HG03025 (cell line): ENCODE measurements at regions not wholly inside any gene's neighbourhood (a gene's known extent, or its start where the extent isn't known, plus 50 kb on each side); places are given as distances from the start of the nearest gene placed in this dataset.

Experiments
- ATAC-seq: cut with Tn5 transposase; IDR thresholded peaks from one replicate; pipeline ENCODE4 v1.9.1; 2021; ENCODE audit warnings: mild to moderate bottlenecking, moderate library complexity; ENCODE audit not compliant: unreplicated experiment, low FRiP score

DNA sequence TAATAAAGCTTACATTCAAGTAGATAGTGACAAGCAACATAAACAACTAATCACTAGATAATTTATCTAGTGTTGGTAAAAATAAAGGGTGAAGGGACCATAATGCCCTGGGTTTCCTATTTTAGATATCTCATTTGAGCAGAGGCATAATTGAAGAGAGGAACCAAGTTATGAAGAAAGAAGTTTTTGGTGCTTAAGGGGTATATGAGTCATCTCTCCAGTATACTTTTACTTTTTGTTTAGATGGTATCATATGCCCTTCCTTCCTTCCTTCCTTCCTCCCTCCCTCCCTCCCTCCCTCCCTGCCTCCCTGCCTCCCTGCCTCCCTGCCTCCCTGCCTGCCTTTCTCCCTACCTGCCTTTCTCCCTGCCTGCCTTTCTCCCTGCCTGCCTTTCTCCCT lies 1053.5 kb upstream of the CELF4 start:
- ATAC-seq = no peak

DNA sequence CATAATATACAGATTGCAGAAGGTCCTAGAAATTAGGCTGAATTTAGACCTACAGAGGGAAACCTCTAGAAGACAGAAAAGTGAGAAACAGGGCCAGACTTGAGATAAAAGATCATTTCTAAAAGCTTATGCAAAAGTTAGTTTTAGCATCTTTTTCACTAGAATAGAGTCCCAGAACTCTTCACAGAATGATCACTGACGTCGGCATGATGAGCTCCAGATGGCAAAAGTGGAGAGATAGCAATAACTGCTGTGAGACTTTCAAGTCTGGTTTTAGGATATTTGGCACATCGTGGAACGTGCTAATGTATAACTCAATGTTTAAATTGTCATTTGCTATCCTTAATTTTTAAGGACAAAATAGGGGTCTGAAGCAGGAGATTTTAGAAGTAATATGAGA lies 1050.7 kb upstream of the CELF4 start:
- ATAC-seq = no peak

DNA sequence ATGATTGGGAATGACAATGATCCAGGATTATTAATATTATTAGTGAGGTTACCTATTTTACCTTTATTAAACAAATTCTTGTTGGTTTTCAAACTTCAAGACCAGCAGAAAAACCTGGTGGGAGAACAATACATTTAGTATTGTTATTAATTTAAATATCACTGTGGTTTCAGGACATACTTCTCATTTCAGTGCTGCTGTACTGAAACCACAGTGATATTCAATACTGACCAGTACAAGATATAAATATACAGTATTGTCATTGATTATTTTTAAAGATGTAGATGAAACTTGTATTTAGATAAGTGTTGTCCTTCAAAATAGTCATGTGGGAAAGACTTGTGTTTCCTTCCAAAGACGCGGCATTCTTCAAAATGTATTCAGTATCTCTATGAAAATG lies 1047.3 kb upstream of the CELF4 start:
- ATAC-seq = no peak

DNA sequence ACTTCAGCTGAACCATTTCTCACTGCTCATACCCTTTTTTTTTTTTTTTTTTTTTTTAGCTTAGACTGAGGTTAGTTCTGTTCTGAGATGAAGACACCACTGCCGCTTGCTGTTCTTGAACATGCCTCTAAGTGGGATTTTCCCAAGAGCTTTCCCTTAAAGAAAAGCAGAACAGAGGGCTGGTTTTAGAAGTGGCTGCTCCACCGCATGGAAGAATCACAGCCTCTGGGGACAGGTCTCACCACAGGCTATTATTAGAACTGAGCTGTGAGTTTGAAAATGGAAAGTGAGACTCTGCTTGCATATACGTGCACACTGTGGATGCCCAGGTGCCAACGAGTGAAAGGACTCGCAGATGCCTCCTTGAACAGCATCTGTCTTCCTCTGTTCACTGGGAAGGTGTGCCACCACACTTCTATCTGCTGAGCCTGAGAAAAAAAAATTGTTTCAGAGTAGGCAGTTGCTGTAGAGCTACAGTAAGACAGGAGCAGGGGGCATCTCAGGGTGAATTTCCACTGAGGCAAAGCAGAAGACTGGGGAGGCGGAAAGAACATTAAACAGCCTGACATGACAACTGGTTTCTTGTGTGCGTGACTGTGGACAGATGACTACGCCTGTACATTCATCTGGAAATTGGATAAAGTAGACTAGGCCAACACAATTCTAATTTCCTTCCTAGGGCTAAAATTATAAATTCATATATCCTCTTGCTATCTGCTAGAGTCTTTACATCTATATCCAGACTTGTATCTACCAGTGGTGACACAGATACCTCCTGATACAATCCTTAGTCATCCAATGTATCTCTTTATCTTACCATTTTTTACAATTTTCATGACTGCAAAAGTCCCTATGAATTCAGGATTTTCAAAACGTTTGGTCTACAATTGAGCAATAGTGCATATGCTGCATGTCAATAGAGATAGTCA lies 1045.7 kb upstream of the CELF4 start:
- ATAC-seq = peak; percentile 84

DNA sequence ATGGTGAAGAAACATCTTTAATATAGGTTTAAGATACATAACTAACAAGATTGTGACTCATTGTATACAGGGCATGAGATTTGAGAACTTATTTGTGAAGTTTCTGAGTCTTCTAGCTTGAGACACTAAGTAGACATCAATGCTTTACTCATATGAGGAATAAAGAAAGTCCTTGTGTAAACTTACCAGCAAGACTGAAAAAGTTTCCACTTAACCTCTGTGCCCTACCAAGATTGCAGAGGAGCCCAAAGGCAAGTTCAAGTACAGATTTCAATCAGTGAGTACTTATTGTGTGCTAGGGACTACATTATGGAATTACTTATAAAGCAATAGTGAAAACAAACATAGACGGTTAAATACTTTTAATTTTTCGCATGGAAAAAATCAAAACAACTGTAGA lies 1041.2 kb upstream of the CELF4 start:
- peak; percentile 32 for ATAC-seq

DNA sequence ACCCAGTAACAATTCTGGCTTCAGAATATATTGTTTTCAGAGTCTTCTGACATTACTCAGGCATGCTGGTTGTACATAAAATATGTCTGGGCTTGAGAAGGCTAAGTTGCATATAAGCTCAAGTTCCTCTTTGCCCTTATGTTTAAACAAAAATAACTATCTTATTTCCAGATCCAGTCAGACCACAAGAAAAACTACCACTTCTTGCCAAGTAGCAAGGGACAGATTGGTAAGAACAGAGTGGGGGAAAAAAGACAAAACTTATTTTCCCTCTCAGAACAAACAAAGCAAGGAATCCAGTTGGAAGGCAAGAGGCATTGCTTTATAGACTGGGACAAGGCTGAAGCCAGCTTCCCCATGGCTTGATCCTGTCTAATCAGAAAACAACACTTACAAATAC lies 1036.7 kb upstream of the CELF4 start:
- no peak for ATAC-seq

DNA sequence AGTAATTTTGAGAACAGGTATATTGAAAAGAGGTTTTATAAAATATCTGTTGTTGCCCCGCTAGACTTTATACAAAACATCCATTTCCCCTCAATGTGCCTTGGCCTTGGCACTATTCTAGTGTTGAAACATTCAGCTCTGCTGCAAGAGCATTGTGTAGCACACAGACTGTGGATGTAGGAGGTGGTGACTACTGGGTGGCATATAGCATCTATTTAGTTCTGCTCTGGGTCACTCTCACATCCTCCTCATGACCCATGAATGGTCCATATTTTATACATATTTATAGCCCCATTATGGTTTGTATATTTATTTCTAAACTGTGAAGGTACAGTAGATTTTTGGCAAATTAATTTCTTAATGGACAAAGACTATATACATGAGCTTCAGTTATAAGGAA lies 1022.0 kb upstream of the CELF4 start:
- ATAC-seq = no peak

DNA sequence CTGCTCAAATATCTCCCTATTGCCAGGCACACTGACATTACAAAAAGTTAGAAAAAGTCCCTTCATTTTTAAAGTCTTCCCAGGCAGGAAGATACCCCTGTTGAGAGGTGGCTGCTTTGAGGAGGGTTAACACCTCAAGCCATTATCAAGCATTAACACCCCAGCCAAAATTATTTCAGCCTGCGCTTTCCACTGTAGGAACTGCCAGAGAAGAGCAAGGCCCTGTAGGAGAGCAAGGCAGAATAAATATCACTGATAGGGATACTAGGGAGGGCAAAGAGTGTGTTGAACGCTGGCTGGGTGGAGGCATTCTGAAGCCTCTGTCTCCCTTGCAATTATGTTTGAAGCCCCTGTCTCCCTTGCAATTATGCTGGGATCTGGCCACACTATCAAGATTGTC lies 1020.7 kb upstream of the CELF4 start:
- ATAC-seq = no peak

DNA sequence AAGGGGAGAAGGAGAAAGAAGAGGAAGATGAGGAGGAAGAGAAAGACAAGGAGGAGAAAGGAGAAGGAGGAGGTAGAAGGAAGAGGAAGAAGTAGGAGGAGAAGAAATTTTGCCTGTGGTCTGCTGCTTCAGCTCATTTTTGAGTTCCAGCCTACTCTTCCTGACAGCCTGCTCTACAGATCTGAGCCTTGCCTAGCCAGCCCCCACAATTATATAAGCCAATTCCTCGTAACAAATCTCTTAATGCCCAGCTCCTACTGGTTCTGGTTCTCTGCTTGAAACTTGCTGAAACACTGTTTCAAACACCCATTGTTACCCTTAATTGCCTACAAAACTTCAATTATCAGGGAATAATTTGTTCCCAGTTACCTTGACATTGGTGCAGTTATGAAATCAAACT lies 1014.2 kb upstream of the CELF4 start:
- ATAC-seq = no peak

DNA sequence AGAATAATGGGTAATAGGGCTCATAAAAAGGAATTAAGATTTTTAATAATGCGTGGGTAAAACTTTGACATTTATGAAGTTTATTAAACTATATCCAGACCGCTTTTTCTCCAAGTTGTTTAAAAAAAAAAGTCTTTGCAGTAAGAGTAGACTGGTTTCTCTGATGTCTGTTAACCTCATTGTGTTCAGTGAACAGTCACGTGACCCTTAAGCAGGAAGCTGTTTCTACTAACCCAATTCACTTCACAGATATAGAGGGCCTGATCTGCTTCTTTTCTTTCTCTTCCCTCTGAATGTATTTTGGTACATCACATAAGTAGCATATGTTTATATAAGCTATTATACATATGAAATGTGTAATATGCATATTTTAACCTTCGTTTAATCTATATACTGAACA lies 1011.3 kb upstream of the CELF4 start:
- no peak for ATAC-seq

DNA sequence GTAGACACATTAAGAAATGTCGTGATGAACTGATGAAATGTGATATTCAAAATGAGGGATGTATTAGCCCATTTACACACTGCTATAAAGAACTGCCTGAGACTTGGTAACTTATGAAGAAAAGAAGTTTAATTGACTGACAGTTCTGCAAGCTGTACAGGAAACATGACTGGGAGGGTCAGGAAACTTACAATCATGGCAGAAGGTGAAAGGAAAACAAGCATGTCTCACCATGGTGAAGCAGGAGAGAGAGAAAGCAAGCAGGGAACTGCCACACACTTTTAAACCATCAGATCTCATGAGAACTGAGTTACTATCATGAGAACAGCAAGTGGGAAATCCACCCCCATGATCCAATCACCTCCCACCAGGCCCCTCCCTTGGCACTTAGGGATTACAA lies 1010.8 kb upstream of the CELF4 start:
- ATAC-seq = no peak

DNA sequence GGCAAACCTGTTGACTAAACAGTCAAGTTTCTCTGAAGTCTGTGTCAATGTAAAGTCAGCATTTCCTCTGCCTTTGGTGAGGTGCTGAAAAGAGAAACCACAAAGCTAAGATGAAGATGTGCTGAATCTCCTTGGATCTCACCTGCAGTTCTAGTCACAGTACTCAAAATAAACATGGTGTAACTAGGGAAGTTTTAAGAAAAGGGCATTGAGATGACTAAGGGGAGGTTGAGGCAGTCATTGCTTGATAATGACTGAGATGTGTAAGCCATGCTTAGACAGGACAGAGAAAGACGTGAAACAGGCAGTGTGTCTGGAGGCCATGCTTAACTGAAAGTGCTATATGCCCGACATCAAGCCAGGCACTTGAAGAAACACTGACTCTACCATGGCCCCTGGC lies 1010.0 kb upstream of the CELF4 start:
- ATAC-seq = no peak

DNA sequence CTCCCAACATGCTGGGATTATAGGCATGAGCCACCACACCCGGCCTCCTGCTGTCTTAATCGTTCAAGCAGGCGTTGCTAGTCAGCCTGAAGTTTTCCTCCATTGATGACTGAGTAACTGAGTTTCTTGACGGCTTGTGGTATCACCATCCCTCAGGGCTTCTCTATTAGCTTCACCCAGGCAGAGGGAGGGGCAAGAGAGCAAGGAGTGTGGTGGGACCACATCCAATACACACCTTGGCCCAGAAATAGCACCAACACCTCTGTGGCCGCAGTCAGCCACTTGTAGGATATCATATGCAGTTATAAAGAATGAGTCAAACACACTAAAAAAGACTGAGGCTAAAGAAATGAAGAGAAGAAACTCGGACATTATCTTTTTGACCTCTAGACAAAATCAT lies 1009.4 kb upstream of the CELF4 start:
- no peak for ATAC-seq

DNA sequence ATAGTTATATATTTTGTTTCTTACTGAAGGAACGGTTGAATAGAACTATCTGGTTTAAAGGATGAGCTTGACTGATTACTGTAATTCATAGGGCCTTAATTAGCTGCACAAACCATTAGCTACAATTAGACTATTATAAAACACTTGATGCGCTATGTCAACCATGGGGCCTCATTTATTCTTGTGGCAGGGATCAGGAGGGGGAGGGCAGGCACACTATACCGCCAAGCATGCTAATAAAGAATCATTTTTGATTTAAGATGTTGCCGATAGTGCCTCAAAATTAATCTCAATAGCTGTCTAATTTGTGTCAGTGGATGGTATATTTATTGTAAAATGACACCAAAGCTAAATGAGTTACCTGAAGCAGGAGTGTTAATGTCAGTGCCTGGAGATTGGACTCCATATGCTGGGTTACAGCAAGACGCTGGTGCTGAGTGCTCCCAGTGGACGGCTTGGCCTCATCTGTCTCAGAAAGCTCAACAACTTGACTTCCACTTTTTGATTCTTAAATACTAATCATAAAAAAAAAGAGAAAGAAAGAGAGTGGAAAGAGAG lies 1007.0 kb upstream of the CELF4 start:
- ATAC-seq = no peak

DNA sequence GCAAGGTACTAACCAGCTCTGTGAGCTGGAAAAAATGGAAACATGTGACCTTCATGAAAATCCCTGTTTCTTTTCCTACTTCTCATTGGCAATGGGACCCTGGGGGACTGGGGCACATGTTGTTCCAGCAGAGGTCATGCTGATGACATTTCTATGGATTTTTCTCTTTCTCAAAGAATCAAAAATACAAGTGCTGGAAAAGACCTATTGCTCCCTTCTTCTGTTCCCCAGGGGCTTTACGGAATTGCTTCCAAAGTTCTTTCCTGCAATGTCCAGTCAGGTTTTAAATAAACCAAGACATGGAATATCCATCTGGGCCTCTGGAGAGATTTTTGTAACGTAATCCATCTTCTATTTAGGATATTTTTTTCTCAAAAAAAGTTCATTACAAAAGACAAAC lies 1006.1 kb upstream of the CELF4 start:
- no peak for ATAC-seq

DNA sequence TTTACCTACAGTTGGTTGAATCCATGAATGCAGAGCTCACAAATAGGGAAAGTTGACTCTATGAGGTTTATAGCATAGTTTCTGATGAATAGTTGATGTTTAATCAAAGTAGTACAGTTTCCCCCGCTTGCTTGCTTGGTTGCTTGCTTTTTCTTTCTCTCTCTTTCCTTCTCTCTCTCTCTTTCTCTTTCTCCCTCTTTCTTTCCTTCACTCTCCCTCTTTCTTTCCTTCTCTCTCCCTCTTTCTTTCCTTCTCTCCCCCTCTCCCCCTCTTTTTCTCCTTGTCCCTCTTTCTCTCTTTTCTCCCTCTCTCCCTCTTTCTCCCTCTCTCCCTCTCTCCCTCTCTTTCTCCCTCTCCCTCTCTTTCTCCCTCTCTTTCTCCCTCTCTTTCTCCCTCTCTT lies 999.9 kb upstream of the CELF4 start:
- no peak for ATAC-seq

DNA sequence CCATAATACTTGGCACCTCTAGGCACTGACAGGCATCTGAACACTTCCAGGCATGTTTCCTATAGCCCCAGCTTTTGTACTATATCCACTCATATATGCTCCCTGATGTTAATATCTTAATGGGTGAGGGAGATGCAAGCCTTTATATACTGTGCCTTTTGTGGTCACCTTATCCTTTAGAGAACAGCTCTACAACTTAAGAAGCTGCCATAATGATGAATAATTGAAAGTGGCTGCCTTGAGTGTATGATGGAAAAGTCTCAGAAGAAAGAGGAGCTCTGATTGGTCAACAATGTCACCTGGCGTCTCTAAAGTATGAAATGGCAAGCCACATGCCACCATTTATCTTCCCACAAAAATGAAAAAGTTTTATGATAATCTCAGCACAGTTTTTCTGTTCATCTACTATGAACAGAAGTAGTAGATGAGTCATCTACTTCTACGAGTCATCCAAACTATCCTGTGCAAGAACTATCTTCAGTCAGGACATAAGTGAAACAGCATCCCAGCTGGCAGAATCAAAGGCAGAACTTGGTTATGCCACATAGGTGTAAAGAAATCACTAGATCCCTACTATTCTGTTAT lies 997.9 kb upstream of the CELF4 start:
- ATAC-seq = no peak

DNA sequence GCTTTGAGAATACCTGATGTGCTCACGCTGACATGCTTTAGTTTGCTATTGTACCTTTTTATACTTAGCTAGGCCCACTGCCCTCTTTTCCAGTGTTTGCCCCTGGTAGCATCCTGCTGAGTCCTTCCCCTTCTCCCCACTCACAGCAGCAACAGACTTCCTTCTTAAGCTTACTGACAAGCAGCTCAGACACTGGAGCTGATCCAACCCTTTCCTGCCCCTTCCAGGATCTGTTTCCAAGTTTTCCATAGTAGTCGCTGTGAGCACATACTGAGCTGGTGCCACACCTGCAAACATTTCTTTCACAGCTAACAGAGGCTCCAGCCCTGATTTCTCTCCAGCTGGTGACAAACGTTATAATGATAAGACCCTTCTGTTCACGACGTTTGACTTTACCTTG lies 991.4 kb upstream of the CELF4 start:
- no peak for ATAC-seq

DNA sequence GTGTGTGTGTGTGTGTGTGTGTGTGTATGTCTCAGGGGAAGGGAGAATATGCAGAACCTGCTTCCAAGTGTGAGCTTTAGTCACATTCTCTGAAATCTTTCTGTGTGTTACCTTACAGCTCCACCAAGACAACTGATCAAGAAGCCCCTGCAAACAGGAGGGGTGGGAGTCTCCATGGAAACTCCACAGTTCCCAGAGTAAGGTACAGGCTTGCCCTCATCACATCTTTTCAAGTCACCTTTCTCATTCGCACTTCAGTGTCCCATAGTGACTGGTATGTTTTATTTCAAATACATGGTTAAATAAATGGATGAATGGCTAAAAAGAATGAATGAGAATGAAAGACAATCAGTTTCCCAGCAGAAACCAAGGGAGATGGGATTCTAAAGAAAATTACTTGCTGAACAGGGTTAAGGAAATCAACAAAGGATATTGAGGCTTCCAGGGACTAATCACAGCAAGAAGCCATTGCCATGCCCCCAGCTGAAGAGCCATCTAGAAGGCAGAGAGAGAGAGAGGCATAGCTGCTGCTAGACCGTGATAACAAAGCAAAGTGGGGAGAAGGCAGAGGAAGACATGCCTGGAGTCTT lies 987.2 kb upstream of the CELF4 start:
- ATAC-seq = no peak

DNA sequence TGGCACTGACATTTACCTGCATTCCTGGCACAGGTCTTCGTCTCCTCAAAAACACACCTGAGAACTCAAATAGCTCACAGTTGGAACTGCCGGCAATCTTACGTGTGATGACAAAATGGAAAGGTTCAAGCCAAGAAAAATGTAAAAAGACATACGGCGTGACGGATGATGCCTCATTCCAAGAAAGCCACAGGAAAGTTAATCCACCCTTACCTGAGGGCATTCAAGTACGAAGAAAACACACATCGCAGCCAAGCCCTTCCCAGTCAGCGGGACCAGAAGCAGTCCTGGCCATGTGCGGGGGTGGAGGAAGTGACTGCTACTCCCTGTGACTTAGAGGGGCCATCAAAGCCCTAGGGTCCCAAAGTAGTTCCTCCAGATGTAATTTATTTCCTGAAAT lies 986.3 kb upstream of the CELF4 start:
- ATAC-seq = no peak

DNA sequence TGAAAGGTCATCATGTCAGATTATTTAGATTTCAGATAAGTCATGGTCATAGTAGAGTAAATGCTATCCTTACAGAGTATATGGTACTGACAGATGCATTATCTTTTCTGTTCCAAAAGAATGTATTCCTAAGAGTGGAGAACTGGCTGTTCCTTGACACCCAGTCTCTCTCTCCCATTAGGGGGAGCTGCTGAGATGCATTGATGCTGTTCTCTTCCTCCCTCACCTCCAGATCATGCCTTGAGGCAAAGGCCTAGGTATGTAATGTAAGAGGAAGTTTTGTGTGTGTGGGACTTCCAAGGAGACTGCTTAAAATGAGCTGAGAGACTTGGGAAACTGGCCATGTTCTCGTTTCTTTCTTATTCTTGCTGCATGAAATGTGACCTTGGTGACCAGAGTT lies 979.5 kb upstream of the CELF4 start:
- ATAC-seq = no peak

DNA sequence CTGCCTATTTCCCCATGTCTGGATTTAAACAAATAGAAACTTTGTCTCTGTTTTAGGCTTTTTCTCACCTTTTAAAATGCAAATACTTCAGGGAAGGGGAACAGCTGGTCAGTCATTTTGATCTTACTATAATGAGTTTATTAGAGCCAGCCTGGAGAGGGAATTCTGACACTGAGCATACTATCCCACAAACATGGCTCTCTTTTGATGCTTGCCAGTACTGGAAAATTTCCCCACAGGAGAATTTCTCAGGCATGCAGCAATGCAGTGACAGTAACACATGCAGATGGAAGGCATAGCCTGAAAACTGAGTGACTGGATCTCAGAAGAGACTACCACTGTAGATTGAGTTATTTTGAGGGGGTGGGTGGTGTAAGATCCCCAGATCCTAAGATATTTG lies 974.3 kb upstream of the CELF4 start:
- ATAC-seq = no peak
